ENCODE measurements at regions not wholly inside any gene's neighbourhood (a gene's known extent, or its start where the extent isn't known, plus 50 kb on each side); places are given as distances from the start of the nearest gene placed in this dataset.

GRCh38 chr7:152989889-152990380 is 230.4 kb downstream of the ACTR3B start:
- Histone ChIP-seq H3K79me2 (ENCODE audit: low read depth) (no peaks in the 10 kb centered on the region), H3K4me1 (peaks cover 44% of the 10 kb centered on the region), H3K27me3 (no peaks in the 10 kb centered on the region), H3K36me3 (no peaks in the 10 kb centered on the region), H3K9ac (no peak overlapping the region), H3K27ac (peak overlapping the region; percentile 98), H4K20me1 (ENCODE audit: low read depth) (no peaks in the 10 kb centered on the region), H2AFZ (replicated peaks) (peak overlapping the region; percentile 35), H3K4me3 (no peak overlapping the region), H3K4me2 (peak overlapping the region; percentile 10), H3F3A (ENCODE audit: low read depth) (peaks cover 39% of the 10 kb centered on the region), H3K9me3 (ENCODE audit: low read depth) (no peaks in the 10 kb centered on the region)
- Mint-ChIP-seq H3K9me3 (peaks cover 9% of the 10 kb centered on the region), H3K36me3 (no peaks in the 10 kb centered on the region), H3K4me1 (peaks cover 19% of the 10 kb centered on the region), H3K27me3 (ENCODE audit: insufficient read depth, low read depth) (peaks cover 2% of the 10 kb centered on the region), H3K27ac (peak overlapping the region; percentile 91), H3K4me3 (no peak overlapping the region)
- DNase-seq (ENCODE audit: low spot score) = peak; percentile 81
- TF ChIP-seq EZH2phosphoT487 (IDR thresholded peaks at IDR 0.05) = no peak
- no peak for TF ChIP-seq EZH2 (IDR thresholded peaks at IDR 0.05)
- TF ChIP-seq CTCF (IDR thresholded peaks at IDR 0.05) = no peak

GRCh38 chr7:152998420-152998819 is 238.9 kb downstream of the ACTR3B start:
- H3K27ac ChIP-seq = no peak overlapping the region
- no peaks in the 10 kb centered on the region for H3K36me3 Mint-ChIP-seq
- no peak for TF ChIP-seq EZH2phosphoT487 (IDR thresholded peaks at IDR 0.05)
- TF ChIP-seq CTCF (IDR thresholded peaks at IDR 0.05) = no peak
- no peak for TF ChIP-seq EZH2 (IDR thresholded peaks at IDR 0.05)

GRCh38 chr7:153002115-153002514 is 242.6 kb downstream of the ACTR3B start:
- Histone ChIP-seq H3F3A (ENCODE audit: low read depth) (no peaks in the 10 kb centered on the region), H2AFZ (replicated peaks) (no peak overlapping the region), H3K4me2 (no peak overlapping the region), H4K20me1 (ENCODE audit: low read depth) (no peaks in the 10 kb centered on the region), H3K9me3 (ENCODE audit: low read depth) (no peaks in the 10 kb centered on the region), H3K36me3 (no peaks in the 10 kb centered on the region), H3K79me2 (ENCODE audit: low read depth) (no peaks in the 10 kb centered on the region), H3K27me3 (no peaks in the 10 kb centered on the region), H3K4me1 (no peaks in the 10 kb centered on the region), H3K4me3 (no peak overlapping the region), H3K27ac (no peak overlapping the region), H3K9ac (no peak overlapping the region)
- H3K9me3 Mint-ChIP-seq = peaks cover 20% of the 10 kb centered on the region
- DNase-seq (ENCODE audit: low spot score) = no peak
- no peaks in the 10 kb centered on the region for H3K4me1 Mint-ChIP-seq
- no peak overlapping the region for H3K27ac Mint-ChIP-seq
- no peaks in the 10 kb centered on the region for H3K36me3 Mint-ChIP-seq
- no peak overlapping the region for H3K4me3 Mint-ChIP-seq
- TF ChIP-seq EZH2phosphoT487 (IDR thresholded peaks at IDR 0.05) = no peak
- no peak for TF ChIP-seq CTCF (IDR thresholded peaks at IDR 0.05)
- TF ChIP-seq EZH2 (IDR thresholded peaks at IDR 0.05) = no peak
- H3K27me3 Mint-ChIP-seq (ENCODE audit: insufficient read depth, low read depth) = peaks cover 4% of the 10 kb centered on the region

More at GRCh38 chr7:152998420-152998819, 238.9 kb downstream of the ACTR3B start:
- peaks cover 5% of the 10 kb centered on the region for H3K27me3 Mint-ChIP-seq (ENCODE audit: insufficient read depth, low read depth)
- no peaks in the 10 kb centered on the region for H3K36me3 ChIP-seq
- H3K9me3 Mint-ChIP-seq = peaks cover 22% of the 10 kb centered on the region
- no peaks in the 10 kb centered on the region for H3K79me2 ChIP-seq (ENCODE audit: low read depth)
- no peak overlapping the region for H3K4me2 ChIP-seq
- no peak overlapping the region for H3K9ac ChIP-seq
- H3K4me3 ChIP-seq = no peak overlapping the region
- H3F3A ChIP-seq (ENCODE audit: low read depth) = no peaks in the 10 kb centered on the region
- H3K4me1 ChIP-seq = no peaks in the 10 kb centered on the region
- no peaks in the 10 kb centered on the region for H3K27me3 ChIP-seq
- no peak overlapping the region for H3K4me3 Mint-ChIP-seq
- DNase-seq (ENCODE audit: low spot score) = no peak
- no peaks in the 10 kb centered on the region for H3K4me1 Mint-ChIP-seq
- H3K9me3 ChIP-seq (ENCODE audit: low read depth) = no peaks in the 10 kb centered on the region
- H4K20me1 ChIP-seq (ENCODE audit: low read depth) = no peaks in the 10 kb centered on the region
- H2AFZ ChIP-seq (replicated peaks) = no peak overlapping the region
- no peak overlapping the region for H3K27ac Mint-ChIP-seq

All from neural progenitor cell (in vitro differentiated cells).